HFF-Myc (cell line): ENCODE measurements at regions not wholly inside any gene's neighbourhood (a gene's known extent, or its start where the extent isn't known, plus 50 kb on each side); places are given as distances from the start of the nearest gene placed in this dataset.

ENCODE experiments used
- DNase-seq: peaks from one replicate; pipeline ENCODE4 v3.0.0-alpha.2; 2011; ENCODE audit warnings: low read depth; ENCODE audit errors: extremely low read depth
- H3K4me3 ChIP-seq: replicated peaks from 2 replicates; pipeline ENCODE4 v1.5.1; 2011; ENCODE audit warnings: low read depth, mild to moderate bottlenecking, control low read depth, low read length
- CTCF ChIP-seq: IDR thresholded peaks from 2 replicates; pipeline ENCODE4 v1.5.1; 2012; ENCODE audit warnings: mild to moderate bottlenecking, low read depth, low read length, control low read depth; ENCODE audit errors: missing control alignments

GRCh38 chr4:107380836-107381438 is 339.1 kb downstream of the PAPSS1 start:
- peak; percentile 27 for TF ChIP-seq CTCF
- DNase-seq: no peak
- no peak overlapping the region for H3K4me3 ChIP-seq

- no peak for TF ChIP-seq CTCF
- no peak for DNase-seq
- no peak overlapping the region for H3K4me3 ChIP-seq
Observed at GRCh38 chr4:107380190-107380589, 339.8 kb downstream of the PAPSS1 start.

GRCh38 chr4:107379054-107379869 is 340.8 kb downstream of the PAPSS1 start:
- TF ChIP-seq CTCF: no peak
- no peak overlapping the region for H3K4me3 ChIP-seq
- peak; percentile 52 for DNase-seq

- no peak for DNase-seq
- H3K4me3 ChIP-seq: no peak overlapping the region
- no peak for TF ChIP-seq CTCF
Observed at GRCh38 chr4:107376293-107376692, 340.2 kb upstream of the DKK2 start.

- TF ChIP-seq CTCF: no peak
- DNase-seq: no peak
- no peak overlapping the region for H3K4me3 ChIP-seq
Observed at GRCh38 chr4:107366900-107367299, 330.8 kb upstream of the DKK2 start.

- no peak overlapping the region for H3K4me3 ChIP-seq
- no peak for TF ChIP-seq CTCF
- DNase-seq: no peak
Observed at GRCh38 chr4:107366016-107366735, 330.1 kb upstream of the DKK2 start.
